ENCODE measurements at regions not wholly inside any gene's neighbourhood (a gene's known extent, or its start where the extent isn't known, plus 50 kb on each side); places are given as distances from the start of the nearest gene placed in this dataset.

DNA sequence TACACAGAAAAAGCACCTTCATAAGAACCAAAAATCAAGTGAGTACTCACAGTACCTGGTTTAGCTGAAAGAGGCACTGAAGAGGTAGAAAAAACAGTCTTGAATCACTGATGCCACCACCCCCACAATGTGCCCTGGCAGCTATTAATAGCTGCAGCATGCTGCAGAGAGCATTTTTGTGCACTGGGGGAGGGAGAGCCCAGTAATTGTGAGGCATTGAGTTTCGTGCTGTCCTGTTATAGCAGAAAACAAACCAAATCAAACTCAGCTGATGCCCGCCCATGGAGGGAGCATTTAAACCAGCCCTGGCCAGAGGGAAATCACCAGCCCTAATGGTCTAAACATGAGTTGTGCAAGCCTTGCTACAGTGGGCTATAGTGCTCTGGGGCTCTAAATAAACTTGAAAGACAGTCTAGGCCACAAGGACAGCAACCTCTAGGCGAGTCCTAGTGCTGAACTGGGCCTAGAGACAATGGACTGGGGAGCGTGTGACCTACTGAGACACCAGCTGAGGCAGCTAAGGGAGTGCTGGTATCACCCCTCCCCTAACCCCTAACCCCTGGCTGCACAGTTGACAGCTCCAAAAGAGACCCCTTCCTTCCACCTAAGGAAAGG is 106.3 kb upstream of the TMLHE start:
- TF ChIP-seq YY1 (IDR thresholded peaks at IDR 0.05): no peak
- TF ChIP-seq, protein P1, sequence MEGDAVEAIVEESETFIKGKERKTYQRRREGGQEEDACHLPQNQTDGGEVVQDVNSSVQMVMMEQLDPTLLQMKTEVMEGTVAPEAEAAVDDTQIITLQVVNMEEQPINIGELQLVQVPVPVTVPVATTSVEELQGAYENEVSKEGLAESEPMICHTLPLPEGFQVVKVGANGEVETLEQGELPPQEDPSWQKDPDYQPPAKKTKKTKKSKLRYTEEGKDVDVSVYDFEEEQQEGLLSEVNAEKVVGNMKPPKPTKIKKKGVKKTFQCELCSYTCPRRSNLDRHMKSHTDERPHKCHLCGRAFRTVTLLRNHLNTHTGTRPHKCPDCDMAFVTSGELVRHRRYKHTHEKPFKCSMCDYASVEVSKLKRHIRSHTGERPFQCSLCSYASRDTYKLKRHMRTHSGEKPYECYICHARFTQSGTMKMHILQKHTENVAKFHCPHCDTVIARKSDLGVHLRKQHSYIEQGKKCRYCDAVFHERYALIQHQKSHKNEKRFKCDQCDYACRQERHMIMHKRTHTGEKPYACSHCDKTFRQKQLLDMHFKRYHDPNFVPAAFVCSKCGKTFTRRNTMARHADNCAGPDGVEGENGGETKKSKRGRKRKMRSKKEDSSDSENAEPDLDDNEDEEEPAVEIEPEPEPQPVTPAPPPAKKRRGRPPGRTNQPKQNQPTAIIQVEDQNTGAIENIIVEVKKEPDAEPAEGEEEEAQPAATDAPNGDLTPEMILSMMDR (IDR thresholded peaks at IDR 0.05; ENCODE audit: low read depth, low read length, missing input control): no peak
- TF ChIP-seq GABPA (IDR thresholded peaks at IDR 0.05 in 1 of 2, conservative IDR thresholded peaks at IDR 0.05 in 1 of 2): no peak
- no peak for TF ChIP-seq FOXA2 (IDR thresholded peaks at IDR 0.05)
- TF ChIP-seq RAD21 (IDR thresholded peaks at IDR 0.05): no peak
- TF ChIP-seq HNF4A (conservative IDR thresholded peaks at IDR 0.05): no peak
- TF ChIP-seq JUND (IDR thresholded peaks at IDR 0.05): no peak
- no peak for TF ChIP-seq SP1 (IDR thresholded peaks at IDR 0.05)
- no peak for TF ChIP-seq TAF1 (conservative IDR thresholded peaks at IDR 0.05)
- no peak for TF ChIP-seq EGR1 (IDR thresholded peaks at IDR 0.05; ENCODE audit: low read depth in 2 of 2)
- TF ChIP-seq, protein P2, sequence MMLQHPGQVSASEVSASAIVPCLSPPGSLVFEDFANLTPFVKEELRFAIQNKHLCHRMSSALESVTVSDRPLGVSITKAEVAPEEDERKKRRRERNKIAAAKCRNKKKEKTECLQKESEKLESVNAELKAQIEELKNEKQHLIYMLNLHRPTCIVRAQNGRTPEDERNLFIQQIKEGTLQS (IDR thresholded peaks at IDR 0.05): no peak
- no peak for TF ChIP-seq HNF4G (IDR thresholded peaks at IDR 0.05)
- no peak overlapping the region for H3K9ac ChIP-seq (ENCODE audit: low read depth in 1 of 2, low read length in 2 of 2)
- no peaks in the 10 kb centered on the region for H3K36me3 ChIP-seq (ENCODE audit: control insufficient read depth in 4 of 4, insufficient read depth in 3 of 4, low read depth in 1 of 4, low read length in 3 of 4)
- WGBS: 65% methylated on average over 4 of the region's 4 CpGs
- H3K4me3 ChIP-seq (ENCODE audit: low read depth in 1 of 3, low read length in 3 of 3): no peak overlapping the region
- H3K9me3 ChIP-seq (ENCODE audit: control insufficient read depth in 4 of 4, low read length in 3 of 4): no peaks in the 10 kb centered on the region
- DNase-seq (ENCODE audit: low spot score): no peak
- no peaks in the 10 kb centered on the region for H3K27me3 ChIP-seq (ENCODE audit: control insufficient read depth in 4 of 4, insufficient read depth in 4 of 4, low read length in 3 of 4)
- H3K27ac ChIP-seq (ENCODE audit: low read depth in 1 of 2, low read length in 2 of 2): no peak overlapping the region
- no peaks in the 10 kb centered on the region for H3K4me1 ChIP-seq (ENCODE audit: control insufficient read depth in 4 of 4, insufficient read depth in 4 of 4, low read length in 3 of 4)

GRCh38 chrX:155715141-155715540 is 102.4 kb upstream of the TMLHE start:
- Histone ChIP-seq H3K36me3 (ENCODE audit: control insufficient read depth in 4 of 4, insufficient read depth in 3 of 4, low read depth in 1 of 4, low read length in 3 of 4) (no peaks in the 10 kb centered on the region), H3K27me3 (ENCODE audit: control insufficient read depth in 4 of 4, insufficient read depth in 4 of 4, low read length in 3 of 4) (no peaks in the 10 kb centered on the region), H3K9me3 (ENCODE audit: control insufficient read depth in 4 of 4, low read length in 3 of 4) (no peaks in the 10 kb centered on the region), H3K27ac (ENCODE audit: low read depth in 1 of 2, low read length in 2 of 2) (no peak overlapping the region), H3K4me3 (ENCODE audit: low read depth in 1 of 3, low read length in 3 of 3) (no peak overlapping the region), H3K4me1 (ENCODE audit: control insufficient read depth in 4 of 4, insufficient read depth in 4 of 4, low read length in 3 of 4) (no peaks in the 10 kb centered on the region), H3K9ac (ENCODE audit: low read depth in 1 of 2, low read length in 2 of 2) (no peak overlapping the region)
- DNase-seq (ENCODE audit: low spot score): no peak
- 54% methylated on average over 1 of the region's 1 CpG for WGBS
- no peak for TF ChIP-seq MAX (IDR thresholded peaks at IDR 0.05)
- TF ChIP-seq TAF1 (conservative IDR thresholded peaks at IDR 0.05): no peak
- no peak for TF ChIP-seq RAD21 (IDR thresholded peaks at IDR 0.05)
- no peak for TF ChIP-seq HNF4G (IDR thresholded peaks at IDR 0.05)
- no peak for TF ChIP-seq FOXA2 (IDR thresholded peaks at IDR 0.05)

DNA sequence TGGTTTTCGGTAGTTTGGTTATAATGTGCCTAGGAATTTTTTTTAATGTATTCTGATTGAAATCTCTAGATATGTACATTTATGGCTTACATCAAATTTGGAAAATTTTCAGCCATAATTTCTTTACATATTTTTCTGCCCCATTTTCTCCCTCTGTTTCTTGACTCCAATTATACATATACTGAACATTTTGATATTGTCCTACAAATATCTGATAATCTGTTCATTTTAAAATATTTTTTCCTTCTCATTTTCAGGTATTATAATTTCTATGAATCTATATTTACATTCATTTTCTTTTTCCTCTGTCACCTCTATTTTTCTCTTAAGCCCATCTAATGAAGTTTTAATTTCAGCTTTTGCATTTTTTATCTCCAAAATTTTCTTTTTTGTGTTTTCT is 82.7 kb upstream of the TMLHE start:
- no peaks in the 10 kb centered on the region for H3K9me3 ChIP-seq (ENCODE audit: control insufficient read depth in 4 of 4, low read length in 3 of 4)
- DNase-seq (ENCODE audit: low spot score): no peak
- WGBS: 100% methylated on average over 1 of the region's 1 CpG
- no peak overlapping the region for H3K27ac ChIP-seq (ENCODE audit: low read depth in 1 of 2, low read length in 2 of 2)
- no peak overlapping the region for H3K9ac ChIP-seq (ENCODE audit: low read depth in 1 of 2, low read length in 2 of 2)
- no peaks in the 10 kb centered on the region for H3K27me3 ChIP-seq (ENCODE audit: control insufficient read depth in 4 of 4, insufficient read depth in 4 of 4, low read length in 3 of 4)
- H3K36me3 ChIP-seq (ENCODE audit: control insufficient read depth in 4 of 4, insufficient read depth in 3 of 4, low read depth in 1 of 4, low read length in 3 of 4): no peaks in the 10 kb centered on the region
- H3K4me1 ChIP-seq (ENCODE audit: control insufficient read depth in 4 of 4, insufficient read depth in 4 of 4, low read length in 3 of 4): no peaks in the 10 kb centered on the region
- no peak overlapping the region for H3K4me3 ChIP-seq (ENCODE audit: low read depth in 1 of 3, low read length in 3 of 3)
- TF ChIP-seq, protein P2 (IDR thresholded peaks at IDR 0.05): no peak
- TF ChIP-seq, protein P3, sequence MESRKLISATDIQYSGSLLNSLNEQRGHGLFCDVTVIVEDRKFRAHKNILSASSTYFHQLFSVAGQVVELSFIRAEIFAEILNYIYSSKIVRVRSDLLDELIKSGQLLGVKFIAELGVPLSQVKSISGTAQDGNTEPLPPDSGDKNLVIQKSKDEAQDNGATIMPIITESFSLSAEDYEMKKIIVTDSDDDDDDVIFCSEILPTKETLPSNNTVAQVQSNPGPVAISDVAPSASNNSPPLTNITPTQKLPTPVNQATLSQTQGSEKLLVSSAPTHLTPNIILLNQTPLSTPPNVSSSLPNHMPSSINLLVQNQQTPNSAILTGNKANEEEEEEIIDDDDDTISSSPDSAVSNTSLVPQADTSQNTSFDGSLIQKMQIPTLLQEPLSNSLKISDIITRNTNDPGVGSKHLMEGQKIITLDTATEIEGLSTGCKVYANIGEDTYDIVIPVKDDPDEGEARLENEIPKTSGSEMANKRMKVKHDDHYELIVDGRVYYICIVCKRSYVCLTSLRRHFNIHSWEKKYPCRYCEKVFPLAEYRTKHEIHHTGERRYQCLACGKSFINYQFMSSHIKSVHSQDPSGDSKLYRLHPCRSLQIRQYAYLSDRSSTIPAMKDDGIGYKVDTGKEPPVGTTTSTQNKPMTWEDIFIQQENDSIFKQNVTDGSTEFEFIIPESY (IDR thresholded peaks at IDR 0.05): no peak
- TF ChIP-seq YY1 (IDR thresholded peaks at IDR 0.05) (no peak), TAF1 (conservative IDR thresholded peaks at IDR 0.05) (no peak), MAX (IDR thresholded peaks at IDR 0.05) (no peak), FOXA2 (IDR thresholded peaks at IDR 0.05) (no peak), RAD21 (IDR thresholded peaks at IDR 0.05) (no peak), HNF4A (conservative IDR thresholded peaks at IDR 0.05) (no peak), GABPA (IDR thresholded peaks at IDR 0.05 in 1 of 2, conservative IDR thresholded peaks at IDR 0.05 in 1 of 2) (no peak), RXRA (IDR thresholded peaks at IDR 0.05) (no peak), HNF4G (IDR thresholded peaks at IDR 0.05) (no peak), FOXA1 (IDR thresholded peaks at IDR 0.05) (no peak), EGR1 (IDR thresholded peaks at IDR 0.05; ENCODE audit: low read depth in 2 of 2) (no peak), NR2F2 (IDR thresholded peaks at IDR 0.05) (no peak), JUND (IDR thresholded peaks at IDR 0.05) (no peak), SP1 (IDR thresholded peaks at IDR 0.05) (no peak)
- TF ChIP-seq, protein P4, sequence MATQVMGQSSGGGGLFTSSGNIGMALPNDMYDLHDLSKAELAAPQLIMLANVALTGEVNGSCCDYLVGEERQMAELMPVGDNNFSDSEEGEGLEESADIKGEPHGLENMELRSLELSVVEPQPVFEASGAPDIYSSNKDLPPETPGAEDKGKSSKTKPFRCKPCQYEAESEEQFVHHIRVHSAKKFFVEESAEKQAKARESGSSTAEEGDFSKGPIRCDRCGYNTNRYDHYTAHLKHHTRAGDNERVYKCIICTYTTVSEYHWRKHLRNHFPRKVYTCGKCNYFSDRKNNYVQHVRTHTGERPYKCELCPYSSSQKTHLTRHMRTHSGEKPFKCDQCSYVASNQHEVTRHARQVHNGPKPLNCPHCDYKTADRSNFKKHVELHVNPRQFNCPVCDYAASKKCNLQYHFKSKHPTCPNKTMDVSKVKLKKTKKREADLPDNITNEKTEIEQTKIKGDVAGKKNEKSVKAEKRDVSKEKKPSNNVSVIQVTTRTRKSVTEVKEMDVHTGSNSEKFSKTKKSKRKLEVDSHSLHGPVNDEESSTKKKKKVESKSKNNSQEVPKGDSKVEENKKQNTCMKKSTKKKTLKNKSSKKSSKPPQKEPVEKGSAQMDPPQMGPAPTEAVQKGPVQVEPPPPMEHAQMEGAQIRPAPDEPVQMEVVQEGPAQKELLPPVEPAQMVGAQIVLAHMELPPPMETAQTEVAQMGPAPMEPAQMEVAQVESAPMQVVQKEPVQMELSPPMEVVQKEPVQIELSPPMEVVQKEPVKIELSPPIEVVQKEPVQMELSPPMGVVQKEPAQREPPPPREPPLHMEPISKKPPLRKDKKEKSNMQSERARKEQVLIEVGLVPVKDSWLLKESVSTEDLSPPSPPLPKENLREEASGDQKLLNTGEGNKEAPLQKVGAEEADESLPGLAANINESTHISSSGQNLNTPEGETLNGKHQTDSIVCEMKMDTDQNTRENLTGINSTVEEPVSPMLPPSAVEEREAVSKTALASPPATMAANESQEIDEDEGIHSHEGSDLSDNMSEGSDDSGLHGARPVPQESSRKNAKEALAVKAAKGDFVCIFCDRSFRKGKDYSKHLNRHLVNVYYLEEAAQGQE (IDR thresholded peaks at IDR 0.05): no peak

Measured in liver (tissue), 8 donors.